Esophagus muscularis mucosa (tissue), 4 donors: ENCODE measurements at regions not wholly inside any gene's neighbourhood (a gene's known extent, or its start where the extent isn't known, plus 50 kb on each side); places are given as distances from the start of the nearest gene placed in this dataset.

Experiments used
- EP300 ChIP-seq: sonication (generic); formaldehyde crosslinking; IDR thresholded peaks from one replicate; pipeline ENCODE4 v1.6.1; 2017; ENCODE audit warnings: antibody characterized with exemption
- POLR2A ChIP-seq: fragments of 450-650 bp; IDR thresholded peaks from one replicate; pipeline ENCODE4 v1.6.1; 2017; ENCODE audit warnings: antibody characterized with exemption, moderate library complexity, mild to moderate bottlenecking, low read depth
- POLR2AphosphoS5 ChIP-seq, 2 donors: sonication (generic); formaldehyde crosslinking; IDR thresholded peaks; one replicate each; pipeline ENCODE4 v1.6.1; 2017; ENCODE audit warnings: antibody characterized with exemption in 2 of 2
- TF ChIP-seq, protein P1 (sequence below), 3 experiments: fragments of 200-600 bp in 2 of 3; fragments of 450-650 bp in 1 of 3; sonication (generic) in 2 of 3; IDR thresholded peaks; one replicate each; pipeline ENCODE4 v1.5.1; 2017 to 2019; ENCODE audit warnings: antibody characterized with exemption in 3 of 3, mild to moderate bottlenecking in 2 of 3, moderate library complexity in 1 of 3

DNA sequence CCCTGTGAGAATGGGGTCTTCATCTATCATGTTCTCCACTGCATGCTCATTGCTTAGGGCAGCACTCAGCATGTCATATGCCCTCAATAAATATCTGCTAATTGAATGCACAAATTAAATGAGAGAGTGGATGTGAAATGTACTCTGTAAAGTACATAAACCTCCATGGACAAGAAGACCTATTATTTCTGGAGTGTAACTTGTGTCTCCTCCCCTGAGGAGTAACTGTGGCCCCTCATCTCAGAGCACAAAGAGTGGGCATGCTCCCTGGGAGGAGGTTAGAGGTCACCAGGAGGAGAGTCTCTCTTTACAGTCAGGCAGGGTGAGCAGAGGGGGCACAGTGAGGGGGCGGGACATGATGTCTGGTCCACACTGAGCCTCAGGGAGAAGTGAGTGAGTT lies 313.6 kb upstream of the PODXL start:
- TF ChIP-seq POLR2A: no peak
- TF ChIP-seq EP300: no peak
- TF ChIP-seq, protein P1, sequence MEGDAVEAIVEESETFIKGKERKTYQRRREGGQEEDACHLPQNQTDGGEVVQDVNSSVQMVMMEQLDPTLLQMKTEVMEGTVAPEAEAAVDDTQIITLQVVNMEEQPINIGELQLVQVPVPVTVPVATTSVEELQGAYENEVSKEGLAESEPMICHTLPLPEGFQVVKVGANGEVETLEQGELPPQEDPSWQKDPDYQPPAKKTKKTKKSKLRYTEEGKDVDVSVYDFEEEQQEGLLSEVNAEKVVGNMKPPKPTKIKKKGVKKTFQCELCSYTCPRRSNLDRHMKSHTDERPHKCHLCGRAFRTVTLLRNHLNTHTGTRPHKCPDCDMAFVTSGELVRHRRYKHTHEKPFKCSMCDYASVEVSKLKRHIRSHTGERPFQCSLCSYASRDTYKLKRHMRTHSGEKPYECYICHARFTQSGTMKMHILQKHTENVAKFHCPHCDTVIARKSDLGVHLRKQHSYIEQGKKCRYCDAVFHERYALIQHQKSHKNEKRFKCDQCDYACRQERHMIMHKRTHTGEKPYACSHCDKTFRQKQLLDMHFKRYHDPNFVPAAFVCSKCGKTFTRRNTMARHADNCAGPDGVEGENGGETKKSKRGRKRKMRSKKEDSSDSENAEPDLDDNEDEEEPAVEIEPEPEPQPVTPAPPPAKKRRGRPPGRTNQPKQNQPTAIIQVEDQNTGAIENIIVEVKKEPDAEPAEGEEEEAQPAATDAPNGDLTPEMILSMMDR (IDR thresholded peaks at IDR 0.05): no peak
- no peak for TF ChIP-seq POLR2AphosphoS5 (IDR thresholded peaks at IDR 0.05)
